DMS53 treated with DMSO at 0.1 percent for 48 hours (cell line): ENCODE measurements at regions not wholly inside any gene's neighbourhood (a gene's known extent, or its start where the extent isn't known, plus 50 kb on each side); places are given as distances from the start of the nearest gene placed in this dataset.

ENCODE experiments used
- DNase-seq: peaks from one replicate; lab custom pipeline; 2025; ENCODE audit not compliant: unreplicated experiment; lab: John Stamatoyannopoulos, UW

GRCh38 chr5:158413122-158413680 is 554.3 kb upstream of the CLINT1 start:
- DNase-seq: no peak

- DNase-seq: no peak
Measured at GRCh38 chr5:158410976-158411375, 552.0 kb upstream of the CLINT1 start.

DNA sequence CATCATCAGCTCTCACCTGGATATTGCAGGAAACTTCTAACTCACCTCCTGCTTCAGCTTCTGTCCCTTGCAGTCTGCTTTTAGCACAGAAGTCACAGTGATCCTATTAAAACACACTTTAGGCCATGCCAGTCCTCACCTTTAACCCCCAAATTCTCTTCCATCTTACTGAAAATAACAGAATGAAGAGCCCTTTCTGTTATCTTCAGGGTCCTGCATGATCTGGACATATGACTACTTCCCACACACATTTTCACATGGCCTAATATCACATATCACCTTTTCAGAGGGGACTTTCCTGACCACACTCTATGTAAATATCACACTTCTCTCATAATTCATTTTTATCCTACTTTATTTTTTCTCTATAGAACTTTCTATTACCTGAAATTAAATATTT is 550.6 kb upstream of the CLINT1 start:
- DNase-seq: no peak

DNA sequence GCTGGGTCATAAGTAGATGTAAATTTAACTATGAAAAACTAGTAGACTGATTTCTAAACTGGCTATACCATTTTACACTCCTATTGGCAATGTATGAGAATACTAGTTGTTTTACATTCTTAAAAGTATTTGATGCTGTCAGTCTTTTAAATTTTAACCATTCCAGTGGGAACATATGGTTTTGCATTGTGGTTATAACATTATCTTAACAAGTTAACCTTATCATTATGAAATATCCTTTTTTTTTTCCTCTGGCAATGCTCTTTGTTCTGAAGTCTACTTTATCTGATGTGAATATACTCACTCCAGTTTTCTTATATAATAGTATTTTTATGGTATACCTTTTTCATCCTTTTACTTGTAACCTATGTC is 548.9 kb upstream of the CLINT1 start:
- DNase-seq: no peak

- no peak for DNase-seq
Measured at GRCh38 chr5:158406884-158407823, 548.2 kb upstream of the CLINT1 start.

DNA sequence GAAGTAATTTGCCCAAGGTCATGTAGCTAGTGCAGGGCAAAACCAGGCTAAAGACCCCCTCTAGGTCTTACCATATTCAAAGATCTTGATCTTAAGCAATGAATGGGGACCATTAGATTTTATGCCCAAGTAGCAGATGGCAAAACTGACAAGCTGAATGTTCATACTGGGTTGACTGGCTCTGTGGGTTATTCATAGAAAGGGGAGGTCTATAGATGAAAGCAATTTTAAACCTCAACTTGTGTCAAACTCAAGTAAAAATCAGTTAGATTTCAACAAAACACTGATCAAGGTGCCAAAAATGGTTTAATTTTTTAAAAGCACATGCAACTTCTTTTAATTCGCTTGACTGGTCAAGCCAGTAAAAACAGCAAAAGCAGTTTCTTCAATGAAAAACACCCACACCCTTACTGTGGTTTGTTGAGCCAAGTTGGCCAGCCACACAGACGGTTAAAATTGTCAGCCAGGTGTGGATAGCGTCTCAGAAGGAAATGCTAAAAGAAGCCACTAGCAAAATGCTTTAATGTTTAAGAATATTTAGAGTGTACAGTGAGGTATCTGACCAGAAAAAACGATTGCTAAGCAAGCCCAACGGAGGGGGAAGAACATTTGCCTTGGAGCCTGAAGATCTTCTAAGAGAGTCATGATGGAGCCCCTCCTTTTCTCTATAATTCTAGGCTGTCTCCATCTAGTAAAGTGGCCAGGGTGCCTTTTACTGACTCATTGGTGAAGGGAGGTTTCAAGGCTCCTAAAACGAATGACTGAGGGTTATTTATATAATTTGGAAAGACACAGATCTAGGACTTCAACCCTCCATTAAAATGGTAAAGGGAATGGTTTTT is 539.6 kb upstream of the CLINT1 start:
- DNase-seq: no peak

DNA sequence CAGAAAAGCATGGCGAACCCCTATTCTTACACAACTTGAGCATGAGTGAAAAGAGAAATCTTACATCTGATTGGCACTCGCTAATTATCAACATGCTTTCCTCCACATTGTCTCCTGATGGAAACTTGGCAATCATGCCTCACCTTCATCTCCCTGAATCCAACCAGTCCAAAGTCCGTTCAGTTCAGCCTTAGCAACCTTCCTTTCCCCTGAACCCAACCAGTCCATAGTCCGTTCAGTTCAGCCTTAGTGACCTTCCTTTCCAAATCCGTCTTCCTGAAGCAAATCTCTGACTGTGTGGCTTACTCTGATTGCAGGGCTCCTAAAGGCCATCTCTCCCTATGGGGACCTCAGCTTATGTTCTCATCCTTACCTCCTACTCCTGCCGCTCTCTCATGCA is 538.3 kb upstream of the CLINT1 start:
- DNase-seq: no peak

DNA sequence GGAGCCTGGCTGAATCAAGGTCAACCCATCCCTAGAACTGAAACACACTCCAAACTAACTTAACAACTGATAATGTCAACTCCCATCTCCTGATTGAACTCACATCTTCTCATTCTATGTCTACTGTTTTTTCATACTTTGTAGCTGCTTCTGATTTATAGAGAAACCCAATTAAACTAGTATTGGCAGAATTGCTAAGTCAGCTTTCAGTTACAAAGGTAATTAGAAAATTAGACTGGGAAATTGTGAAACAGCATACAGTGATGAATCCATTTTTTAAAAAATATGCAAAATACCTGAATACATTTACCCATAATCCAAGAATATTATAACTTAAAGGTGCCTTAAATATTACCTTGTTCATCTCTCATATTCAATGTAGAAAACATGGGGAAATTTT is 535.2 kb upstream of the CLINT1 start:
- DNase-seq: no peak

- no peak for DNase-seq
Measured at GRCh38 chr5:158393457-158393856, 534.5 kb upstream of the CLINT1 start.

GRCh38 chr5:158392753-158393152 is 533.8 kb upstream of the CLINT1 start:
- DNase-seq: no peak

DNA sequence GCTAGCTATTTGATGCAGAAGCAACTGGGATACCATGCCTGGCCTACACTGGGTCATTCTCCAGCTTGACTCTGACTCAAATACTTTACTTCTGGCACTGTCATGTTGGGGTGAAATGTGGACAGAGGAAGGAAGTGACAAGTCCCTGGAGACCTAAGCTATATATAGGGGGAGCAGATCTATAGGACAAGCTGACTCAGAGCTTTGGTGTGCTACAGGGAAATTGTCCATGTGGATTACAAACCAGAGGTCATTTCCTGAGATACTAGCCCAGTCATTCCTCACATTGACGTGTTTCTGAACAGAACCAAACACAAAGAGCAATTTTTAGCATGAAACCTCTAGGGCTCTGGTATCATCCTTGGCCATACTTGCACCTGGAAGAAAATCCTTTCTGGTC is 531.6 kb upstream of the CLINT1 start:
- no peak for DNase-seq

DNA sequence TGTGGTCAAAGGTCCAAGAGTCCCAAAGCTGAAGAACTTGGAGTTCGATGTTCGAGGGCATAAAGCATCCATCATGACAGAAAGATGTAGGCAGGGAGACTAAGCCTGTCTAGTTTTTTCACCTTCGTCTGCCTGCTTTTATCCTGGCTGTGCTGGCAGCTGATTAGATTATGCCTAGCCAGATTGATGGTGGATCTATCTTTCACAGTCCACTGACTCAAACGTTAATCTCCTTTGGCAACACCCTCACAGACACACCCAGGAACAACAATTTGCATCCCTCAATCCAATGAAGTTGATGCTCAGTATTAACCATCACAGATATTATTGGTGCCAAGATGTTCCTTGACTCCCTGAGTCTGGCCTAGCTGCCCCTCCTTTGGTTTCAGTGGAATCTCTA is 530.8 kb upstream of the CLINT1 start:
- no peak for DNase-seq

DNA sequence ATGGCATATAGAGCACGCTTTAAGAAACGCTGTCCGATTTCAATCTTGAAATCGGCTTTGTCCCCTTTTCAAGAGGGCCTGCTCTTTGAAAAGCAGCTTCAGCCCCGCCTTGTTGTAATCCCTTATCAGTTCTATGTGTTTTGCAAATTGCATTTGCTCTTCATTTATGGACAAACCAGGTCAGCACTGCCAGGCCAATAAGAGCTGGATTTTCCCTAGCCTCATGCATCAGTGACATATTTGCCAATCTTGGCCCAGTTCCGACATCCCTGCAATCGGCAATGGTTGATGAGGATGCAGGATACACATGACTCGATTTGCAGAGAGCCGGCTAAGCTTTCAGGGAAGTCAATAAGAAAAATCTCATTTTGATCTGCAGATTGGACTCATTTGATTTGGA is 529.1 kb upstream of the CLINT1 start:
- no peak for DNase-seq

- no peak for DNase-seq
Measured at GRCh38 chr5:158387499-158387898, 528.6 kb upstream of the CLINT1 start.

GRCh38 chr5:158385982-158386381 is 527.0 kb upstream of the CLINT1 start:
- DNase-seq: no peak

DNA sequence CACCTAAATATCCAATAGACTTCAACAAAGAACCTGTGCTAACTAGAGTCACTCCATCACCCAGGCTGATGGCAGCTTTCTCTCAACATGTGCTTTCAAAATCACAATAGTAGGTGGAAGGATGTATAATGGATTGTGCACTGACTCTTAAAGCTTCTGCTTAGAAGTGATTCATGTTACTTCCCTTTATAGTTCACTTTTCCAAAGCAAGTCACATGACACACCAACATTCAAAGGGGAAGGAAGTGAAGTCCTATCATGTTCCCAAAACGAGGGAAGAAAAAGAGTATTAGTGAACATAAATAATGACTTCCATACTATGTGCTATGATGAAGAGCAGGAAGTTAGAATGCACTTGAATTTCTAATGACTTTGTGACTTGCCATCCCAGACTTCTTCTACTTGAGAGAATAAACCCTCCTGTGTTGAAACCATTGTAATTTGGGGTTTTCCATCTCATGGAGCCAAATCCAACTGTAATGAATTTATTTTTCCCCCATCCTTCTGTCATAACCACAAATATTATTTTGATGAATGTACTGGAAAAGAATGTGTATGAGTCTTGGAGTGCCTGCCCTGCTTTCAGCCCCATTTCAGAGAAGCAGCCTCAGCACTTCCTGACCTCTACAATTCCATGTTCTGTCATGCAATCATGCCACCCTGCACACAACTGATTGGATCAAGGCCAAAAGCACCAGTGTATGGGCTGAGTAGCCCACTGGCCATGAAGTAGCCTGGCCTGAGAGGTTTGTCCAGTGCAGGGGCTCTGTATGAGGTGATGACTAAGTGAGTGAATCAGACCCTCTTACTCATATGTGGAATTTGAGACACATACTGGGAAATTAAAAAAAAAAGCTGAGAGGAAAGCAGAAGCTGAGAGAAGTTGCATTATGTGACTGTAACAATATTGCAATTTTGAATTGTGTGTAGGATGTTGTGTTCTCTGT is 525.9 kb upstream of the CLINT1 start:
- DNase-seq: no peak

- no peak for DNase-seq
Measured at GRCh38 chr5:158383486-158383885, 524.5 kb upstream of the CLINT1 start.

GRCh38 chr5:158382473-158382872 is 523.5 kb upstream of the CLINT1 start:
- DNase-seq: peak; percentile 77

DNA sequence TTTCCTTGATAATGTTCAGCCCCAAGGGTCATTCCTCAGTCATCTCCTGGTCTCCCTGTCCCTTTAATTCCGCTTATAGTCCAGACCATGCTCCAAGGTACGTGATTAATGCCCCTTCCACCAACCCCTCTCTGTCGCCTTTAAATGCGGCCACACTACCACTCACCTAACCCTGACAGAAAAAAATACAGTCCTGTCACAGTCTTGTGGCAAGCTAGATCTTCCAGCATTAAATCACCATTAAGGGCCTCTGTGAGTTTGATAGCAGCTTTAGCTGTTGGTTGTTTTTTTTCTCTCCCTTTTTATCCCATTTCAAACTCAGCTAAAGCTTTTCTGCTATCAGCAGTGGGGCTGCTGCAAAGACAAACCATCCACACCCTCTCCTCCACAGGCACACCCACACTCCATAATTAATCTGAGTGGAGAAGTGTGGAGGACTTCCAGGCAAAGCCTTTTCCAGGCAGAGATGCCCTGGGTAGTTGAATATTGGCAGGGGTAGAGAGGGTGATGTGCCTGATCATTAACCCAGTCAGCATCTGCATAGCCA is 522.7 kb upstream of the CLINT1 start:
- no peak for DNase-seq

DNA sequence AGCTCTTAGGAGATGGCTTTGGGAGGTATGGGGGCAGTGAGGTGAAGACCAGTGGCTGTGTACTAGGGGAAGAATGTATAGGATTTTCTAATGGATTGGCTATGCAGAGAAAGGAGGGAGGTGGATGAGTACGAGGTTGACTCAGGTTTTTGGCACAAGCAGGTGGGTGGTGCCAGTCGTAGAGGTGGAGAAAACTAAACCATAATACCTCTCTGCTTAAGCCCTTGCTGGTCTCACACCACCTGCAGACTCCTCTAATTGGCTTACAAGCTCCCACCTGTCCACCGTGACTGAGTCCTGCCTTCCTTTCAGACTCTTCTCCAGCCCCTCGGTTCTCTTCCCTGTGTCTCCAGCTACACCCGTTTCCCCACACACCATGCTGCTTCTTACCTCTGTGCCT is 521.7 kb upstream of the CLINT1 start:
- no peak for DNase-seq
